NCI-H69 (cell line): ENCODE measurements at regions not wholly inside any gene's neighbourhood (a gene's known extent, or its start where the extent isn't known, plus 50 kb on each side); places are given as distances from the start of the nearest gene placed in this dataset.

Experiments used
- DNase-seq: peaks from one replicate; lab custom pipeline; 2025; lab: John Stamatoyannopoulos, UW

- no peak for DNase-seq
Observed at GRCh38 chr3:109210501-109210900, 74.0 kb downstream of the C3orf85 start.

DNA sequence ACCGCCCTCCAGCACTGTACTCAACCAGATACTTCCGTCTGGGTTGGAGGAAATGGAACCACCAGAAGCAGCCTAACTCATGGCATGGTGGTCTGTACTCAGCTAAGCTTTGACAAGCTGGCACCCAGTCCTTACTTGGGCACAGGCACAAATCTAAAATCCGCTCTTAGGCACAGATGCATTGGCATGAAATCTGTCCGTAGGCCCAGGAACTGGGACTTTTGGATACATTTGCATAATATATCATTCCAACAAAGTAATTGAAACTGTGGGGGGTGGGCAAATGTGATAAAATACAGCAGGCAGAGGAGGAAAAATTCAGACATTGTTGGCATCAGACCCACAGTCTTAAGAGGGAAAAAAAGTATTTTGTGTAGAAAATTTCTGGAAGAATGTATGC, 75.4 kb downstream of the C3orf85 start:
- no peak for DNase-seq

DNA sequence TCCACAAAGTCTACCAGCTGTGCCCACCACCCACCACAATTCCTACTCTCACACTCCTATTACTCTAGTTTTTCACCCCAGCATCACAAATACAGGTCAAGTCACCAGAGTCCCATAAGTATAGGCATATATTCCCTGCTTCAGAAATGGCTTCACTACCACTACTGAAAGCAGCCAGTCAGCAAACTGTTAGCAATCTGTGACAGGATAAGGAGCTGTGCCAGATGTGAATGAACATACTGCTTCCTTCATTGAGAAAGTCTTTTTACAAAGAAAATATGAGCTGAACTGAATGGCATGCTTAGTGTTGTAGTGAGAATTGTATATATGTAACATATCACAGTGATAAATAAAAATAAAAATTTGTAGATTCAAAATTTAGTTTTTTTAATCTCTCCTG, 76.8 kb downstream of the C3orf85 start:
- no peak for DNase-seq

- DNase-seq: peak; percentile 43
Observed at GRCh38 chr3:109224333-109224732, 87.8 kb downstream of the C3orf85 start.

DNA sequence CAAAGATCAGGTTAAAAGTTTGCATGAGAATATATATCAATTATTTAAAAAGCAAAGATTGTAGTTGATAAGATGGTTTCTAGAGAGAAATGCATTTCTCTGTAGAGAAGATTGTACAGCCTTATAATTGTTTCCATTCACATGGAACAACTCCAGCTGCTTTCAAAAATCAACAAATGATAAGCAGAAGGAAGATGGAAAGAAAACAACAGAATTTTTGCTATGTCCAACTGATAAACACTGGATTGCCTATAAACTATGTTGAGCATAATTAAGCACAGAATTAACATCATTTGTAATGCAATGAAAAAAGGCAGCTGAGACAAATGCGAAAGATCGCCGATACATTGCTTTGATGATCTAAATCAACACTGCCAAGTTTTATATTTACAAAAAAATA, 89.0 kb downstream of the C3orf85 start:
- no peak for DNase-seq

GRCh38 chr3:109228391-109229080, 87.8 kb downstream of the DPPA2 start:
- DNase-seq: no peak

DNA sequence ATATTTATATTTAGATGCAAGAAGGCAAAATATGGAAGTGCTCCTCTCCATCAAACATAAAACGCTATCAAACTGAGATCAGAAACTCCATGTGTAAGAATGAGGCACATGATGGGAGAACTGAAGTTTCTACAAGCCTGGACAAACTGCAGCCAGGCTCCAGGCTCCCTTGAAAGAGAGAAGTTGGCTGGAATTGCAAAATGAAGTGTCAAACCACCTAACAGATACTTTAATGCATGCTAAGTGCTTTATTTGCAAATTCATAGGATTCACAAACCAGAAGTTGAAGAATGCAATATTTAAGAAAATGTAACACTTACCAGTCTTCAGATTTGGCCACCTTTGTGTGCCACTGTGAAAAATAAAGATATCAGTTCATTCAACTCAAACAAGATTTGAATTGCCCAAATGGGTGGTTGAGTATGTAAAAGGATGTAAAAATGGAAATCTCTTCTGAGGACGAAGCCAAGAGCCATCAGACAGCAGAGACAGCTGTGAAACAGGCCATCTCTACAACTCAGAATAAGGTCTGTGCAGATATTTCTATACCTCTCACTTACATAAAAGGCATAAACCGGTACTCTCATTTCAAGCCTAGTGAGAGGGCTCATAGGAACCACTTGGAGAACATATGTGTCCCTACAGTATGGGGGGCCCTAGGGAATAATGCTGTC, 87.0 kb downstream of the DPPA2 start:
- no peak for DNase-seq

DNA sequence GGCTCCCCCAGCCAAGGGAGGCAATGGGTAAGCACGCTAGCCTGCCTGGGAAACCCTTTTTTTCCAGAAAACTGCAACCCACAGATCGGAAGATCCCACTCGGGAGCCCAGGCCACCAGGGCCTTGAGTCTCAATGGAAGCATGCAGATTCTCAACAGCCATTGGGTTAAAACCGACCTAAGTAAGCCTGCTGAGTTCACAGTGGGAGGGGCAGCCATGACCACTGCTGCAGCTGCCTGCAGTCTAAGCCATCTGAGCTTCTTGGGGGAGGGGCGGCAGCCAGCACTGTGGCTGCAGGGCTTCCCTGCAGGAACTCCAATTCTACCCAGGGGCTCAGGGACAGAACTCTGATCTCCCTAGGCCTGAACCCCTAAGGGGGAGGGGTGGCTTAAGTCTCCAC, 82.0 kb downstream of the DPPA2 start:
- DNase-seq: no peak

DNA sequence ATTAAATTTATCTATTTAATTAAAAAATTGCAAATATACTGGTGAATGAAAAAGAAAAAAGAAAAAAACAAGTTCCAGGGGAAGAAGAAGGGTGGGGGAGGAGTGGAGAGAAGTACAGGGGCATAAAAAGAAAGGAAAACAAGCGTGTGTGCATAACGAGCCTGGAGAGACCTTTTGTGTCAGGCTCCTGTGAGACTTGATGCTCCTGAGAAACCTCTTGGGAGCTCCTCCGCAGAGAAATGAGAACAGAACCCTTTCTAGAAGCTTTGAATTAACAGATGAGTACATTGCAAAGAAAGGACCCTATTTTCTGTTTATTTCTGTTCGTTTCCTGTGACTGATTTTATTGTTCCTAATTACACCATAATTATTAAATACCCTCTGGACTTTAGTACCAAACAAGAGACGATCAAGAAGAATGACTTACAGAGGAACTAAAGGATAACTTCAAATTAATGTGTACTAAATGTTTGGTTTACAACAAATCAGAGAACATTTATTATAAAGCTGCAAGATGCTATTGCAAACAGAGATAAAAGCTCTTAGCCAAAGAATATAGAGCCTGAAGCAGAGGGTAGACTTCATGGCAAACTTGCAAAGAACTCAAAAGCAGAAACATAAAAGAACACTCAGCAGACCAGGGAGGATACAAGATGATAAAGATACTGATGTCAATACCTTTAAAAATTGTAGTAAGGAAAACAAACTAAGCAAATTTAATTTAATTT, 74.7 kb downstream of the DPPA2 start:
- DNase-seq: no peak

DNA sequence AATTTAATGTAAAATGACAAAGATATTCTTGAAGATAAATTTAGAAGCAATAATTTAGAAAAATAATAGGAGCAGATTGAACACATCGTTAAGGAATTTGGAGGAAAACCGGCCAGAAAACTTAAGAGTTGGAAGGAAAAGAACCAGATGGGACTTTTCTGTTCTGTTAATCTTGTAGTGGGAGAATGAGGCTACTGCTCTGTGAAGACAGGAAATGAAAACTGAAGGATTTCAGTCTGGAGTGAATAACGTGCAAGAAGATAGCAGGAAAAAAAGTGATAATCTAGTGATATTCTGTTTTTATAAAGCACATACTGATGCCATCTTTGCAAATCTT, 74.2 kb downstream of the DPPA2 start:
- no peak for DNase-seq
